Spinal cord (tissue), 9 donors: ENCODE measurements at regions not wholly inside any gene's neighbourhood (a gene's known extent, or its start where the extent isn't known, plus 50 kb on each side); places are given as distances from the start of the nearest gene placed in this dataset.
"Not testable (repeated sequence)": the region's sequence is repeated elsewhere in the genome, so short reads cannot be mapped to it uniquely, and the experiment has no call there.

ENCODE experiments used
- DNase-seq, 6 donors: peaks; one replicate each; pipeline versions ENCODE4 v3.0.0 to v3.0.0-alpha.2; 2013 to 2015; ENCODE audit warnings: low spot score in 6 of 6, low read depth in 4 of 6
- H3K27ac ChIP-seq: one replicate; pipeline ENCODE4 v1.5.1; 2013; ENCODE audit warnings: low read depth, low read length, control low read depth
- H3K27me3 ChIP-seq: one replicate; pipeline ENCODE4 v1.6.1; 2013; ENCODE audit warnings: low read length; ENCODE audit not compliant: control insufficient read depth, insufficient read depth
- H3K36me3 ChIP-seq: one replicate; pipeline ENCODE4 v1.6.1; 2013; ENCODE audit warnings: low read length; ENCODE audit not compliant: control insufficient read depth, insufficient read depth
- H3K4me1 ChIP-seq: one replicate; pipeline ENCODE4 v1.6.1; 2013; ENCODE audit warnings: low read length; ENCODE audit not compliant: control insufficient read depth, insufficient read depth
- H3K4me3 ChIP-seq: one replicate; pipeline ENCODE4 v1.5.1; 2013; ENCODE audit warnings: low read depth, low read length, control low read depth
- H3K9me3 ChIP-seq: one replicate; pipeline ENCODE4 v1.6.1; 2013; ENCODE audit warnings: low read length; ENCODE audit not compliant: control insufficient read depth, insufficient read depth
- WGBS: methylation state at CpG from one replicate; pipeline ENCODE4 v1.1.5; 2013; ENCODE audit warnings: missing lambda C conversion rate; ENCODE audit not compliant: insufficient coverage; 5-methylcytosine and 5-hydroxymethylcytosine counted together
- donor health status: healthy.

GRCh38 chr14:106786697-106787096, 1260.3 kb downstream of the TMEM121 start:
- Histone ChIP-seq H3K27me3 (no peaks in the 10 kb centered on the region), H3K9me3 (peaks cover 3% of the 10 kb centered on the region), H3K4me1 (no peaks in the 10 kb centered on the region), H3K27ac (no peak overlapping the region), H3K36me3 (no peaks in the 10 kb centered on the region), H3K4me3 (no peak overlapping the region)
- DNase-seq: no peak
- no CpG with 5 or more reads among the region's 1 CpG for WGBS

GRCh38 chr14:106787626-106788025, 1261.2 kb downstream of the TMEM121 start:
- H3K9me3 ChIP-seq: peaks cover 6% of the 10 kb centered on the region
- WGBS: 53% methylated on average over 2 of the region's 2 CpGs

GRCh38 chr14:106788534-106788933, 1262.2 kb downstream of the TMEM121 start:
- Histone ChIP-seq H3K4me1 (no peaks in the 10 kb centered on the region), H3K9me3 (peaks cover 7% of the 10 kb centered on the region), H3K27me3 (no peaks in the 10 kb centered on the region), H3K4me3 (no peak overlapping the region), H3K36me3 (no peaks in the 10 kb centered on the region), H3K27ac (no peak overlapping the region)
- WGBS: 76% methylated on average over 3 of the region's 6 CpGs
- no peak for DNase-seq

More at GRCh38 chr14:106787626-106788025, 1261.2 kb downstream of the TMEM121 start:
- no peak overlapping the region for H3K27ac ChIP-seq
- DNase-seq: no peak
- no peaks in the 10 kb centered on the region for H3K27me3 ChIP-seq
- no peaks in the 10 kb centered on the region for H3K4me1 ChIP-seq
- H3K4me3 ChIP-seq: no peak overlapping the region
- no peaks in the 10 kb centered on the region for H3K36me3 ChIP-seq

GRCh38 chr14:106789318-106789717, 1262.9 kb downstream of the TMEM121 start:
- Histone ChIP-seq H3K4me1 (no peaks in the 10 kb centered on the region), H3K36me3 (no peaks in the 10 kb centered on the region), H3K9me3 (peaks cover 7% of the 10 kb centered on the region), H3K4me3 (no peak overlapping the region), H3K27me3 (no peaks in the 10 kb centered on the region), H3K27ac (no peak overlapping the region)
- DNase-seq: no peak
- WGBS: no CpG with 5 or more reads among the region's 3 CpGs

- Histone ChIP-seq H3K27ac (no peak overlapping the region), H3K4me3 (no peak overlapping the region), H3K9me3 (peaks cover 5% of the 10 kb centered on the region), H3K36me3 (no peaks in the 10 kb centered on the region), H3K4me1 (no peaks in the 10 kb centered on the region), H3K27me3 (no peaks in the 10 kb centered on the region)
- WGBS: 44% methylated on average over 14 of the region's 17 CpGs
- no peak for DNase-seq
Measured at GRCh38 chr14:106790189-106791036, 1264.0 kb downstream of the TMEM121 start.

GRCh38 chr14:106792543-106792942, 1266.2 kb downstream of the TMEM121 start:
- no peak overlapping the region for H3K4me3 ChIP-seq
- DNase-seq: no peak
- no peak overlapping the region for H3K27ac ChIP-seq
- H3K36me3 ChIP-seq: no peaks in the 10 kb centered on the region
- peaks cover 5% of the 10 kb centered on the region for H3K9me3 ChIP-seq
- 73% methylated on average over 5 of the region's 5 CpGs for WGBS
- no peaks in the 10 kb centered on the region for H3K4me1 ChIP-seq
- H3K27me3 ChIP-seq: no peaks in the 10 kb centered on the region

- not testable (repeated sequence) for H3K27ac ChIP-seq, H3K36me3 ChIP-seq, H3K4me1 ChIP-seq, DNase-seq, H3K9me3 ChIP-seq, H3K27me3 ChIP-seq, H3K4me3 ChIP-seq
- no CpG with 5 or more reads among the region's 4 CpGs for WGBS
Measured at GRCh38 chr14:106798166-106798565, 1271.8 kb downstream of the TMEM121 start.

GRCh38 chr14:106802413-106803364, 1276.3 kb downstream of the TMEM121 start:
- Histone ChIP-seq H3K9me3 (peaks cover 4% of the 10 kb centered on the region), H3K4me1 (no peaks in the 10 kb centered on the region), H3K27me3 (no peaks in the 10 kb centered on the region), H3K4me3 (no peak overlapping the region), H3K36me3 (no peaks in the 10 kb centered on the region), H3K27ac (no peak overlapping the region)
- WGBS: 55% methylated on average over 24 of the region's 26 CpGs
- DNase-seq: no peak

- no peak overlapping the region for H3K4me3 ChIP-seq
- H3K9me3 ChIP-seq: peaks cover 3% of the 10 kb centered on the region
- H3K4me1 ChIP-seq: no peaks in the 10 kb centered on the region
- WGBS: 31% methylated on average over 5 of the region's 6 CpGs
- H3K27me3 ChIP-seq: no peaks in the 10 kb centered on the region
- H3K36me3 ChIP-seq: no peaks in the 10 kb centered on the region
- no peak overlapping the region for H3K27ac ChIP-seq
- DNase-seq: no peak
Measured at GRCh38 chr14:106803379-106803778, 1277.0 kb downstream of the TMEM121 start.
